ENCODE measurements at regions not wholly inside any gene's neighbourhood (a gene's known extent, or its start where the extent isn't known, plus 50 kb on each side); places are given as distances from the start of the nearest gene placed in this dataset.

DNA sequence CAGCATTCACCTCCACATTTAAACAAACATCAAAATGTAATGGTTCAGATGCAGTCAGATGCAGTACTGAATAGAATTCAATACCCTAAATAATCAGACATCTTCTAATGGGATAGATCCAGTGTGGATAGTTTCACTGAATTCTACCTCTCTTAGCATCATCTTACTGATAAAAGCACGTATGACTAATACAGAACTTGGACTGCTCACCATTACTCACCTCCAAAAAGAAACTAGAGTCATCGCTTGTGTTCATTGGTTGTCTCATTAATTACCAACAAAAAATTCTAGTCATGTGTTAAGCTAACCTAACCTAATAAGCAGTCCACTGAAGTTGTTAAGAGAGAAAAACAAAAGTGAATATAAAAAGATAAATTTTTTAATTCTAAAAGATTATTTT lies 165.9 kb upstream of the IRAK1BP1 start:
- peak; percentile 90 for ATAC-seq
- TF ChIP-seq ZNF70 (CRISPR knock-in tag; IDR thresholded peaks at IDR 0.05) (no peak), TSHZ2 (CRISPR knock-in tag; IDR thresholded peaks at IDR 0.05) (no peak), ARNTL (CRISPR knock-in tag; IDR thresholded peaks at IDR 0.05; ENCODE audit: borderline replicate concordance, low read depth) (no peak), CSRNP3 (CRISPR knock-in tag; IDR thresholded peaks at IDR 0.05) (no peak), ZFP3 (CRISPR knock-in tag; IDR thresholded peaks at IDR 0.05) (no peak), PPARA (CRISPR knock-in tag; IDR thresholded peaks at IDR 0.05; ENCODE audit: borderline replicate concordance) (no peak), ZFP30 (CRISPR knock-in tag; IDR thresholded peaks at IDR 0.05) (no peak), ZC3H10 (CRISPR knock-in tag; IDR thresholded peaks at IDR 0.05) (no peak), GLIS3 (CRISPR knock-in tag; IDR thresholded peaks at IDR 0.05) (no peak), OSR1 (CRISPR knock-in tag; IDR thresholded peaks at IDR 0.05) (no peak), TOX (CRISPR knock-in tag; IDR thresholded peaks at IDR 0.05; ENCODE audit: borderline replicate concordance) (no peak), ISL1 (CRISPR knock-in tag; IDR thresholded peaks at IDR 0.05) (no peak), RARB (CRISPR knock-in tag; IDR thresholded peaks at IDR 0.05) (no peak), TCF4 (CRISPR knock-in tag; IDR thresholded peaks at IDR 0.05; ENCODE audit: borderline replicate concordance) (no peak), CREB5 (CRISPR knock-in tag; IDR thresholded peaks at IDR 0.05; ENCODE audit: low read depth) (no peak), BACH2 (CRISPR knock-in tag; IDR thresholded peaks at IDR 0.05; ENCODE audit: borderline replicate concordance) (no peak)
- TF ChIP-seq, protein P1, sequence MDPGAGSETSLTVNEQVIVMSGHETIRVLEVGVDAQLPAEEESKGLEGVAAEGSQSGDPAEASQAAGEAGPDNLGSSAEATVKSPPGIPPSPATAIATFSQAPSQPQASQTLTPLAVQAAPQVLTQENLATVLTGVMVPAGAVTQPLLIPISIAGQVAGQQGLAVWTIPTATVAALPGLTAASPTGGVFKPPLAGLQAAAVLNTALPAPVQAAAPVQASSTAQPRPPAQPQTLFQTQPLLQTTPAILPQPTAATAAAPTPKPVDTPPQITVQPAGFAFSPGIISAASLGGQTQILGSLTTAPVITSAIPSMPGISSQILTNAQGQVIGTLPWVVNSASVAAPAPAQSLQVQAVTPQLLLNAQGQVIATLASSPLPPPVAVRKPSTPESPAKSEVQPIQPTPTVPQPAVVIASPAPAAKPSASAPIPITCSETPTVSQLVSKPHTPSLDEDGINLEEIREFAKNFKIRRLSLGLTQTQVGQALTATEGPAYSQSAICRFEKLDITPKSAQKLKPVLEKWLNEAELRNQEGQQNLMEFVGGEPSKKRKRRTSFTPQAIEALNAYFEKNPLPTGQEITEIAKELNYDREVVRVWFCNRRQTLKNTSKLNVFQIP (CRISPR knock-in tag; IDR thresholded peaks at IDR 0.05; ENCODE audit: borderline replicate concordance, low read depth) = no peak

DNA sequence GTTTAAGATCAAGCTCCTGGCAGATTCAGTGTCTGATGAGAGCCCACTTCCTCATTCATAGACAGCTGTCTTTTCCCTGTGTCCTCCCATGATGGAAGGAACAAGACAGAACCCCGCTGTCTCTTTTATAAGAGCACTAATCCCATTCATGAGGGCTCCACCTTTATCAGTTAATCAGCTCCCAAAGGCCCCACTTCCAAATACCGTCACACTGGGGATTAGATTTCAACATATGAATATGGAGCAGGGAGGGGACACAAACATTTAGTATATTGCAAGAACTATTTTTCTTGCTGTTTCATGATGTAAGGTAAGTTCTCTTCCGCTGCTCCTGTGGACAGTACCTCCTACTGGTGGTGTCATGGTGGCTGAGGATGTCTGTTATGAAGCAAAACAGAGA lies 158.3 kb upstream of the IRAK1BP1 start:
- no peak for ATAC-seq
- TF ChIP-seq TOX (CRISPR knock-in tag; IDR thresholded peaks at IDR 0.05; ENCODE audit: borderline replicate concordance) = no peak
- no peak for TF ChIP-seq ESRRG (CRISPR knock-in tag; IDR thresholded peaks at IDR 0.05)
- no peak for TF ChIP-seq ZNF70 (CRISPR knock-in tag; IDR thresholded peaks at IDR 0.05)
- TF ChIP-seq, protein P1 (CRISPR knock-in tag; IDR thresholded peaks at IDR 0.05; ENCODE audit: borderline replicate concordance, low read depth) = no peak
- TF ChIP-seq, protein P2, sequence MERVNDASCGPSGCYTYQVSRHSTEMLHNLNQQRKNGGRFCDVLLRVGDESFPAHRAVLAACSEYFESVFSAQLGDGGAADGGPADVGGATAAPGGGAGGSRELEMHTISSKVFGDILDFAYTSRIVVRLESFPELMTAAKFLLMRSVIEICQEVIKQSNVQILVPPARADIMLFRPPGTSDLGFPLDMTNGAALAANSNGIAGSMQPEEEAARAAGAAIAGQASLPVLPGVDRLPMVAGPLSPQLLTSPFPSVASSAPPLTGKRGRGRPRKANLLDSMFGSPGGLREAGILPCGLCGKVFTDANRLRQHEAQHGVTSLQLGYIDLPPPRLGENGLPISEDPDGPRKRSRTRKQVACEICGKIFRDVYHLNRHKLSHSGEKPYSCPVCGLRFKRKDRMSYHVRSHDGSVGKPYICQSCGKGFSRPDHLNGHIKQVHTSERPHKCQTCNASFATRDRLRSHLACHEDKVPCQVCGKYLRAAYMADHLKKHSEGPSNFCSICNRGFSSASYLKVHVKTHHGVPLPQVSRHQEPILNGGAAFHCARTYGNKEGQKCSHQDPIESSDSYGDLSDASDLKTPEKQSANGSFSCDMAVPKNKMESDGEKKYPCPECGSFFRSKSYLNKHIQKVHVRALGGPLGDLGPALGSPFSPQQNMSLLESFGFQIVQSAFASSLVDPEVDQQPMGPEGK (CRISPR knock-in tag; IDR thresholded peaks at IDR 0.05; ENCODE audit: borderline replicate concordance) = no peak
- no peak for TF ChIP-seq OSR1 (CRISPR knock-in tag; IDR thresholded peaks at IDR 0.05)
- TF ChIP-seq ZFP3 (CRISPR knock-in tag; IDR thresholded peaks at IDR 0.05) = no peak
- no peak for TF ChIP-seq ISL1 (CRISPR knock-in tag; IDR thresholded peaks at IDR 0.05)
- TF ChIP-seq CREB5 (CRISPR knock-in tag; IDR thresholded peaks at IDR 0.05; ENCODE audit: low read depth) = no peak
- TF ChIP-seq CSRNP3 (CRISPR knock-in tag; IDR thresholded peaks at IDR 0.05) = no peak
- no peak for TF ChIP-seq ZFP30 (CRISPR knock-in tag; IDR thresholded peaks at IDR 0.05)
- TF ChIP-seq ZC3H10 (CRISPR knock-in tag; IDR thresholded peaks at IDR 0.05) = no peak
- no peak for TF ChIP-seq TSHZ2 (CRISPR knock-in tag; IDR thresholded peaks at IDR 0.05)
- no peak for TF ChIP-seq RARB (CRISPR knock-in tag; IDR thresholded peaks at IDR 0.05)
- TF ChIP-seq ZNF8 (CRISPR knock-in tag; IDR thresholded peaks at IDR 0.05) = no peak
- no peak for TF ChIP-seq GLIS3 (CRISPR knock-in tag; IDR thresholded peaks at IDR 0.05)

Measured in SK-N-SH treated with all-trans-retinoic acid at 6 μM for 48 hours (cell line).